Activated CD8-positive, alpha-beta memory T cell treated with anti-CD3 and anti-CD28 coated beads for 24 hours (primary cell): ENCODE measurements at regions not wholly inside any gene's neighbourhood (a gene's known extent, or its start where the extent isn't known, plus 50 kb on each side); places are given as distances from the start of the nearest gene placed in this dataset.

Source experiments
- DNase-seq: peaks from one replicate; pipeline ENCODE4 v3.0.0-alpha.2; 2020

DNA sequence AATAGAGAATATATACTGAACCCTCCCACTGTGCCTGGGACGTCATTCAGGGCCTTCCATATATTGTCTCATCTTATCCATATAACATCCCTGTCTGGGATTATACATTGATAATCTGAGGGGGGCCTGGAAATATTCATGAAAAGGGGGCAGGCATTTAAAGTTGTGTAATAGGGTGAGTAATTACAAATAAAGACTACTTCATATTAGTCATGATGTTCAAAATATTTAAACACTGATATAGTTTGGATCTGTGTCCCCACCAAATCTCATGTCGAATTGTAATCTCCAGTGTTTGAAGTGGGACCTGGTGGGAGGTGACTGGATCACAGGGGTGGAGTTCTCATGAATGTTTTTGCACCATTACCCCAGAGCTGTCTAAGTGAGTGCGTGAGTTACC lies 97.8 kb downstream of the AQP9 start:
- no peak for DNase-seq

DNA sequence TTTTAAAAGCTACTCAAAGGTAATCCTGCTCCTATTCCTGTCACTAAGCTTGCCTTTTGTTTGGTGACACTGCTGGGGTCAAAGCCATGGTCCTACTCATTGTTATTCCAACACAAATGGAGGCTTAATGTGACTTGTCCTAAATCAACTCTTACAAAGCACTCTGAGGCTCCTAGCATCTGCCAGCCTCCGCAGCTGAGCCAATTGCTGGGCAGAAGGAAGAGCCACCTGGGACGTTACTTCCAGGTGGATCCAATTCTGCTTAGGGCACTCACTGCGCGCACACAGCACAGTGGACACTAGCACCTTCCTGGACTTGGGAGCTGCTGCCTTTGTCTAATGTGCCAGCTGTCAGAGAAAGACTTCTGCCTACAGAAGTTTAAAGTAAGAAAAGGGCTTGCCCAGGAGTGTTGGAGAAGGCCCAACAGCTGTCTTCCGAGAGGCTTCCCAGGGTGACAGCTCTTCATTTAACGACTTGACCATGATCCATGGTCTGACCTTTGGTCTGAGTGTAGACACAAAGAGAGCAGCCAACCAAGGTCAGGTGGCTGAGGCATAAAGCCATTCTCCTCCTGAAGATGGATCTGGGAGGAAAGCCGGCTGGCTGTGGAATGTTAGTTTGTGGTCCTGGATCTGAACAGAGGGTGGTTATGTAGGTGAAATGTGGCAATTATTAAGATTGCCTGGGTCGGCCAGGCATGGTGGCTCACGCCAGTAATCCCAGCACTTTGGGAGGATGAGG lies 102.2 kb downstream of the AQP9 start:
- DNase-seq = no peak

DNA sequence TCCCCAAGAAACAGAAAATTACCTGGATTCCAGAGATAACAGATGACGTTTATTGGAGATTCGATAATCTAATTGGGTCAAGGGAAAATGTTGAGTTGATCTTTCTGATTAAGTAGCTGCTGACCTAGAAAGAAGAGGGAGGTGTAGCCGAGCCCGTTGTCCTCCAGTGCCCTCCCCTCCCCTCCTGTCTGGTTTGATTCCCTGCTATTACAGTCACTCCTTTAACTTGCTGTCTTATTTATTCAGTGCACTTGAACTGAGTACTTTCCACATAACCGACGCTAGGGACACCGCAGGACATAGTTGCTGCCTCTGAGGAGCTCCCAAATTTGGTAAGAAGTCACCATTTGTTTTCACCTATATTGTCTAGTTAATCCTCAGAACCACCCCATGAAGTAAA lies 103.7 kb downstream of the AQP9 start:
- no peak for DNase-seq

DNA sequence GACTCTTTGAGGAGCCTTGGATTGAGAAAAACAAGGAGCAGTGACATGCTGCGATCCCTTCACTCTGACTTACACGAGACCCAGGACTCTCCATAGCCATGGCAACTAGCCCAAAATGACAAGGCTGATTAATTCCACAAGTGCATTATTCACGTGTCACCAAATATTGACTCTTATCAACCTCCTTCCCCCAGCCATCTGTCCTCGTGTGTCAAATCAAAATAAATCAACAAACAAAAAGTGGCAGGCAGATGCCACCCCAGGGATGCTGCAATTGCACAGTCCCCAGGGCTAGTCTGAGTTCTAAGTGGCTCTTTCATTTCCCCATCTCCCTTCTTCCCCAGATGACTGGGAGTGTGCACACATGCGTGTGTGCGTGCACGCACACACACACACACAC lies 104.9 kb downstream of the AQP9 start:
- no peak for DNase-seq

DNA sequence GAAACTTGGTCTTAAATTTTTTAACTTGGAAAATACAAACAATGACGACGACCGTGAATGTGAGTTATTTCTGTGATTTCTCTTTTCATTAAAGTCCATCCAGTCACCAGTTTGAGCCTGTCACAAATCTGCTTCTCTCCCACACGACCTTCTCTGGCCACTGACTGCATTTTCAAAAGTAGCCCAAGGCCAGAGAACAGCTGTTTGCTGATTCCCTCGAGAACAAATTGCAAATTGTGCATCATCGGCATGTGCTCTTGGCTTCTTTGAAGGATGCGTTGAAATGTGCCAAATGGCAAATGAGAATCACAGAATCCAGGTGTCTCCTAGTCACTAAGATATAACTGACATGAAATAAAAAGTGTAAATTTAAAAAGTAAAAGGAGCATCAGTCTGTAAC lies 106.4 kb downstream of the AQP9 start:
- no peak for DNase-seq

DNA sequence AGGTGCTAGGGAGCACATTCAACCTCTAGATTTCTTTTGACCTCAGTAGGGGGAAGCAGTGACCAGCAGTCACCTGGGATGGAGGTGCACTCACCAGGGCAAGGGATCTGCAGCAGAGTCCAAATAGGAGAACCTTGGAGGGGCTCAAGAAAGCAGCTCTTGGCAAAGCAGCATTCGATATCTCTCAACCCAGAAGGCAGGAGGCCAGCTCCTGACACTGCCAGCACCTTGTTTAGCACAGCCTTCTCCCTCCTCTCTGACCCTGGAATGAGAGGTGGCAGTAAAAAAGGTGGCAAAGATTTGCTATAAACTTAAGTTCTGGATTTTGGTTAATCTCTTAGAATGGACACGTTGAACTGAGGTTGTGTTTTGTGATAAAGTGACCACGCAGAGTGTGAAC lies 107.9 kb downstream of the AQP9 start:
- DNase-seq = no peak

DNA sequence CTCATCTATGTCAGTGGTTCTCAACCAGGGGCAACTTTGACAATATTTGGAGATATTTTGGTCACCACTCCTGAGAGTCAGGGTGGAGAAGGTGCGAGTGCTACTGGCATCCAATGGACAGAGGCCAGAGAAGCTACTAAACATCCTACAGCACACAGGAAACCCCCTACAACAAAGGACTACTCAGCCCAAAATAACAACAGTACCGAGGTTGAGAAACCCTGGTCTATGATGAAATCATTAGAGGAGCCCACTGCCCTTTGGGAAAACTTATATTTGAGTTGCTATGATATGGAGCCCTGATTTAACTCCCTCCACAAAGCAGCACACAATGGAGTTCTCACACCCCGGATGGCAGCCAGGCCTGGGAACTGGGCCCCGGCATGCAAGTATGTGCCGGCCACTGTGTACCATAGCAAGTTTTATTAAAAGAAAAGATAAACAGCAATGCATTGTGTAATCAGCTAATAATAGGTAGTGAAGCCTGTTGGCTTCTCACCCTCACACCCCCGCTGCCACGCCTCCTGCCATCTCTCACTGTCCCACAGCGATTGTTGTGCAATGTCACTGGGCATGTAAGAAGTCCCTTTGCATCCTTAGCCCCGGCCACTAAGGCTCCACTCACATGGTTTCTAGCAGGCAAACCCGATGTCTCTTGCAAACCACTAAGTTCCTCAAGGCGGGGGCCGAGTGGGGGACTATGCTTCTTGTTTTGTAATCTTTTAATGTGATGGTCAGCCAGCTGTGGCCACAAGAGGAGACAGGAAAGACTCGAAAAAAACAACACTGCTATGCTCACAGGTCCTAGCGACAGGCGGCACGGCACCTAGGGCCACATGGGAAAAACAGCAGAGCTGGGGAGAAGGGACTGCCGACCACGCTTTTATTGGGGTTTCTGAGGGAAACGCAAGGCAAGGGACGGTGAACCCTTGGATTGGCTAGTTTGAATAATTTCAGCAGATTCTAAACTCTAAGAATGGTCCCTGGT lies 110.0 kb downstream of the AQP9 start:
- no peak for DNase-seq

DNA sequence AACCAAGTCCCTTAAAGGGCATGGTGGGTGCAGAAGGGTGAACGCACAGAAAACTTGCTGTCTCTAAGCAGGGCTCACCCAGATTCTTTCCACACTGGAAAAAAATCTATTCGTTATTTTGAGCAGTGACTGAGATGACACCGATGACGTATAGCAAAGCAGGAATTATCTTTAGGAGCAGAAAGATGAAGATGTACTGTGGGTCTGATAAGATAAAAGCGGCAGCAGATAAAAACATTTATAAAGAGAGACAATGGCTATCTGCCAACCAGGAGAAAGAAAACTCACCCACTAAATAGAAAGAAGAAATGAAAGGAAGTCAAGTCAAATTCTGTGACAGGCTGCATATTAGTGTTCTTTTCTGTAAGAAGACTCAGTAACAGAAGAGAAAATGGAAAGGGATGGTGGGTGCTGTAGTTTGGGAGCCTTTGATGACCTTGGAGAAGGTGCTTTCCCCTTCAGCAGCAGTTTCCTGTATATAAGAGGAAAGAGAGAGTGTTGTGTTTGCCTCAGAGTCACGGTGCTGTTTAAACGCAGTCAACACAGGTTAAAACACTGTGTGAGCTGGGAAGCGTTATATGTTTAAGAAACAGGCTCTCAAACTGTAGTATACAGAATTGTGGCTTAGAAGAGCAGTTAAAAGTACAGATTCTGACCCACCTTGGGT lies 111.6 kb downstream of the AQP9 start:
- no peak for DNase-seq

DNA sequence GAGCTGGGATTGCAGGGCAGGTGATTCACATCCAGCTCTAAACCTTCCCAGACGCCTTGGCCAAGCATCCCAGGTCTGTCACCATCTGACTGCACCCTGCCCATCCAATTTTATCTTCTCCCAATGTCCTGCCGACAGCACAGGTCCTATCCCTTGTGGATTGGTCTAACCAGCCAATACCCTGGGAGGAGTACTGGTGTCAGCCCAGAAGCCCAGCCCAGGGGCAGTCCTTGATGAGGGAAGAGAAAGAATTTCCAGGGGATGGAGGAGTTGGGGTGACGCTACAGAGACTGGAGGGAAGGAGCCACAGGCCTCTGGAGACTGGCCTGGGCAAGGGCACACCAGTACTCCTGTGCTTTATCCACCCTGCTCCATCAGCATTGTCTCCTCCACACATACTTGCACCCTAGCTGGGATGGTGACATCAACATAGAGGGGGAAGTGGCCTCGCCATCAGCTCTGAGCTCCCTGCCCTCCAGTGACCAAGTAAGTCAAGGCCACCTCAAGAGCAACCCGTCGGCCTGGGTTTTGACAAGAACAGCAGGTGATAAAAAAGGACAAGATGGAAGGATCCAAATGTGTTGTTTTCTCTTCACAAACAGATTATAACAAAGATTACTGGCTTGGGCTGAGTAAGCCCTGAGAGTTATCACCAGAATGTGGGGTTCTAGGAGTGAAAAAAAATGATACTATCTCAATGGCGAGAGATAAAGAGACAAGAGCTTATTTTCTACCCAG lies 114.6 kb downstream of the AQP9 start:
- DNase-seq = no peak

DNA sequence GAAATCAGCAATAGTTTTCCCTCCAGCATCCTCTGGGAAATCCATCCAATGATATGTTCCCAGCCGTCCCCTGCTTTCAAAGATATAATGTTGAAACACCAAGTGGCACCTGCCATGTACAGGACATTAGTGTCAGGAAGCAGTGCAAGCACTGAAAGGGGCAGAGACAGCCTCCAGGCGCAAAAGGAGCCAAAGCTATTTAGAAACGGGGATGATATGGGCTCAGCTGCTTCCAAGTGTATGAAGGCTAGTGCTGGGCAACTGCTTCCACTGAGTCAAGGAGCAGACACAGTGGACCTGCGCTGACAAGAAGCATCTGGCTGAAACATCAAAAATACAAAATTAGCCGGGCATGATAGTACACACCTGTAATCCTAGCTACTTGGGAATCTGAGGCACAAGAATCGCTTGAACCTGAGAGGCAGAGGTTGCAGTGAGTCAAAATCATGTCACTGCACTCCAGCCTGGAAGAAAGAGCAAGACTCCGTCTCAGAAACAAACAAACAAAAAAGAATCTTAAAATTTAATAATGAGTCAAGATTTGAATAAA lies 119.7 kb downstream of the AQP9 start:
- no peak for DNase-seq

DNA sequence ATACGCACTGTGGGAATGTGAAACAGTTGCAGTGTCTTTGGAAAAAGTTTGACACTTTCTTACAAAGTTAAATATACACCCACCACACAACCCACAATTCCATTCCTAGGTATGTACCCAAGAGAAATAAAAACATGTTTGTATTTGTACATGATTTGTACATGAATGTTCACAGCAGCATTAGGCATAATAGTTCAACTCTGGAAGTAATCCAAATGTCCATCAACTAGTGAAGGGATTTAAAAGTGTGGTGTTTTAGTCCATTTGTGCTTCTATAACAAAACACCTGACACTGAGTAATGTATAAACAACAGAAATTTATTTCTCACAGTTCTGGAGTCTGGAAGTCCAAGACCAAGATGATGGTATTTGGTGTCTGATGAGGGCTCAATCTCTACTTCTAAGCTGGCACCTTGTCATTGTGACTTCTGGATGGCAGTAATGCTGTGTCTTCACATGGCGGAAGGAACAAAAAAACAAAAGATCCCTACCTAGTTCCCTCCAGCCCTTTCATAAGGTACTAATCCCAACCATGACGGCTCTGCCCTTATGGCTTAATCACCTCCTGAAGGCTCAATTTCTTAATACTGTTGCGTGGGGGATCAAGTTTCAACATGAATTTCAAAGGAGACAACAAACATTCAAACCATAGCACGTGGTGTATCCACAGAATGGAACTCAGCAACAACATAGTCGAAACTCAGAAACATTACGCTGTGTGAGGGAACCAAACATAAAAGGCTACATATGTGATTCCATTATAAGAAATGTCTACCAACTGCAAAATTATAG lies 120.5 kb downstream of the AQP9 start:
- DNase-seq = no peak

DNA sequence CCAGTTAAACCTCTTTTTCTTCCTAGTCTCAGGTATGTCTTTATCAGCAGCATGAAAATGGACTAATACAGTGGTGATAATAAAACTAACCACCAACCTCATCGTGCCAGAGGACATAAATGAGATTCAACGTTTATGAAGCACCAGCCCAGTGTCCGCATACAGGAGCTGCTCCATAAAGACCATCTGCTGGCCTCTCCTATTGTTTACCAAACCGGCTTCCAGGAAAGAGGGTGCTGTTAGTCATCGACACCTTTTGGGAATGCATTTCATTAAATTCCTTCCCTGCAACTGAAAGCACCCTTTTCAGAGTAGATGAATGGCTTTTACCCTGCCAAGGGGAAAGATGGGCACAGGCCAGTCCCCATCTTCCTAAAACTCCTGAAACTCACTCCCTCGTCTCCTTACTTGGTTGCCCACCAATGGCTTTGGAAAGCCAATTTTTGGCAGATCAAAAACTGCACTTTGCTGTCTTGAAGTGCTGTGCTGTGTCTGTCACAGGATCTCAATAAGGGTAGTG lies 122.1 kb downstream of the AQP9 start:
- DNase-seq = no peak

DNA sequence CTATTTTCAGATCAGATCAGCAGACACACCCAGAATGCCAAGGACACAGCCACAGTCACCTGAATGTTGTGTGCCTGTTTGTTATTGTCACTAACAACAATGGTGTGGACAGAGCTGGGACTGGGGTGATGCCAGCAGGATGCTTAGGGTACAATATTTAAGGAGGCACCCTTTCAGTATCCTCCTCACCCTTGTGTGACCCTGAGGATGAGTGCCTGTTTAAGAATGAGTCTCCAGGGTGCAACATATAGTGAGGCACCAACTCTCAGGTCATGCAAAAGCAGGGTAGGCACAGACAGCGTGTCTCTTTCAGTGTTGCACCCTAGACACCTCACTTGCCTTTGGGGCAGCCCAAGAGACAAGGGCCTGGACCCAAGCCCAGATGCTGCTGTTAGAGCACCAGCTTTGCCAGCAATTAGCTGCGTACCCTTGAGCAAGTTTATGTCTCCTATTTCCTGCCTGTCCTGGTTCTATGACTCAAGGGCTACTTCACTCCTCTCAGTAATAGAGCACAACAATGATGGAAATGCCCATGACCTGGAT lies 122.6 kb downstream of the AQP9 start:
- no peak for DNase-seq

DNA sequence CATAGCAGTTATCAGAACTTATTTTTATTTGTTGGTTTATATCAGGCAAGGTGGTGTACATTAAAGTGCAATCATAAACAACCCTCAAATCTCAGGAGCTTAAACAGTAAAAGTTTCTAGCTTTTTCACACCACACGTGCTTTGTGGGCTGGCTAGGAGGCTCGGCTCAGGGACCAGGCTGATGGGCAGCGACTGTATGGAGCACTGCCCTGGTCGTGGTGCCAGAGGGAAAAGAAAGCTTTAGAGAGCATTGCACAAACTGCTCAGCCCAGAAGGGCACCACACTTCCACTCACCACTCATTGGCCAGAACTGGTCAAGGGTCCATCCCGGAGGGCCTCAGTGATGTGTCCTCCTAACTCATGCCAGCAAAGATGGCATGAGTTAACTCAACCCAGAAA lies 123.2 kb downstream of the AQP9 start:
- no peak for DNase-seq

DNA sequence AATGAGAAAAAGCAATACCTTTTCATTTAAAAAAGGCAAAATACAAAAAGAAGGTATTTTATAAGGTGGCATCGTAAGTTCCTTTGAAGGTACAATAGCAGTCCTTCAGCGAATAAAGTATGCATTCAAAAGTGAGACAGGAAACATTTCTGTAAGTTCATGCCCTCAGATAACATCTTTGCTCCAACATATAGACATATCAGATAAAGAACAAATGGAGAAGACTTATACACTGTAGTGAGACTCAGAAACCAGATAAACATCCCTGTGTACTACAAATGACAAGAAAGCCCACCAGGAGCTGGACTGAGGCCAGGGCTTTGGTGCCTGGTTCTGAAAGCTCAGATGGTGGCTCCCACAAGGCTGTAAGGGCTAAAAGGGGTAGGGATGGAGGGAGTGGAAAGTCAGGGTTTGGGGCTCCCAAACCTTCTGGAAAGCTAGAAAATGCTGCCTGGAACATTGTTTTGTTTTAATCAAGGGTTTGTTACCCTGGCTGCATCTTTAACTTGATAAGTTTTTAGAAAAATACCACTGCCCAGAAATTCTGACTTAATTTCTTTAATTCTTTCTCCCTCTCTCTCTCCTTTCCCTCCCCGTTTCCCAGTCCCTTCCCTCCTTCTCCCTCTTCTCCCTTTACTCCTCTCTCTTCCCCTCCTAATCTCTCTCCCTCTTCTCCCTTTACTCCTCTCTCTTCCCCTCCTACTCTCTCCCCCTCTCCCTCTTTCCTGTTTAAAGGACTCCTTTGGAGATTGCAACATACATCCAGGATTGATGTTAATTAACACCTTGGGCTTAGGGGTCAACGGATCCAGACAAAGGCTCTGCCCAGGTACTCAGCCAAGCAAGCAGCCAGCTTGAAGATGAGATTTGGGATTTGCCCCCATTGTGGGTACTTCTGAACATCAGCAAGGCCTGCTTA lies 126.1 kb downstream of the AQP9 start:
- DNase-seq = no peak

DNA sequence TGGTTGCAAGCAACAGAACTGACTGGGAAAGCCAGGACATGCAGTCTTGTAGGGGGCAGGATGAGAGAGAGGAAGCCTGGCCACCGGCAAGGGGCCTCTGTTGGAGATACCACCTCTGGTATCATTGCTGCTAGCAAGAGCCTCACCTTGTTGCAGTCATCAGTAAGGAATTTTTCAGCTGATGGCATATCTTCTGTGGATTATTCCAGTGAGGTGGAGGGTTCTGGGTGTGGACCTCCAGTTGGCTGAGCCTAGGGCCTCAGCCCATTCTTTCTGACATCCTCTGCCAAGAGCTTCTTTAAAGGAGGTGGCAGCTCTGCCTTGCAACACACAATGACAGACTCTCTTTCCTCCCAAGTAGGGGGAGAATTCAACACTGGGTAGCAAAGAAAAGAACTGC lies 128.9 kb downstream of the AQP9 start:
- DNase-seq = no peak

DNA sequence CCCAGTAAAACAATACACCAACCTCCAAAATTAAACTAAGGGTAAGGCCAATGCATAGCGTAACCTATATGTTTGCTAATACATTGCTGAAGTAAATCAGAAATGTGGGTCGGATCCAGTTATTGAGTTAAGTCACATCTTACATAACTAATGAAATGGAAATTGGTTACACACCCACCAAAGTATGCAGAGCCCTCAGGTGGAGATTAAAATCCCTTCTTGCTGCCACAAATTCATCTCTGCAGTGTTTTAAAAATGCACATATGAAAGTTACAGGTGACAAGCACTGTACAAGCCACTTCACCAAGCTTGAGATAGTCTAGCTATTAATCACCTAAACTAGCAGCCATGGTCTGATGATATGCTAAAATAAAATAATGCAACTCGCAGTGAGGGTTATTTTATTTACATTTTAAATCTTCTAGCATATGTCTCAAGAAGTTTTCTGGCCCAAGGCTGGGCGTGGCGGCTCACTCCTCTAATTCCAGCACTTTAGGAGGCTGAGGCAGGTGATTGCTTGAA lies 130.6 kb downstream of the AQP9 start:
- no peak for DNase-seq

DNA sequence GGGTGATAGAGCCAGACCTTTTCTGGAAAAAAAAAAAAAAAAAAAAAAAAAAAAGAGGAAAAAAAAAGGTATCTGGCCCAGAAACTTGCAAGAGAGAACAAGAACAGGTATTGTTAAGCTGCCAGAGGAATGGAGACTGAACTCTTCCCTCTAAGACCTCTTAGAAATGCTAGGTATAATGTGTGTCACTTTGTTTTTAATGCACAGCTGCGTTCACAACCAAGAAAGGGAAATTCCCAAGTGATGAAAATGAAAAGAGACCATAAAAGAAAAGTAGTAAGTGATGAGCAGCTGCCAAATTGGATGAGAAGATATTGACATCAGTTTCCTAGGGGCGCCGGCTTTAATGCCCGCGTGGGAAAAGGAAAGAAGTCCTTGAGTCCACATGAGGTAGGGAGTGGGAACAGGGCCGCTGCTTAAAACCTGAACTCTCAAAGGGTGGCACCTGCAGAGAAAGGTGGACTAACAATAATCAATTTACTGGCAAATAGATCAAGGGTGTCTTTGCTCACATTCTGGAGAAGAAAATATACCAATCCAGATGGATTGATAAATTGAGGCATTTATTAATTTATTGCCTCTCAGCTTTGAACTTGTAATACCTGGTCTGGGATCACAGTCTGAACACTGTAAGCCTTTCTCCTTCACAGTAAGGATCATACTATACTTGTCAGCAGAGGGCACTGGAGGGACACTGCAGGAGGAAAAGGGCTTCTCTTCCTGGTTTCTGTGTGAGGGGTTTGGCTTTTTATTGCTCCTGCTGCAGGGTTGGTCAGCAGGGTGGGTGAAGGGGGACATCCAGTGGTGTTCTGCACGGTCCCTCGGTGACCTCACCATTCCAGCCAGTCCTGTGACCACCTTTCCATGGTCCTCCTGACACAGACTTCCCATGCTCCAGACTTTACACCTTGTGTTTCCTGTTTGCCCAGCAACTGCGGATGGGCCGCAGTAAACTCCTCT lies 131.6 kb downstream of the AQP9 start:
- peak; percentile 63 for DNase-seq

DNA sequence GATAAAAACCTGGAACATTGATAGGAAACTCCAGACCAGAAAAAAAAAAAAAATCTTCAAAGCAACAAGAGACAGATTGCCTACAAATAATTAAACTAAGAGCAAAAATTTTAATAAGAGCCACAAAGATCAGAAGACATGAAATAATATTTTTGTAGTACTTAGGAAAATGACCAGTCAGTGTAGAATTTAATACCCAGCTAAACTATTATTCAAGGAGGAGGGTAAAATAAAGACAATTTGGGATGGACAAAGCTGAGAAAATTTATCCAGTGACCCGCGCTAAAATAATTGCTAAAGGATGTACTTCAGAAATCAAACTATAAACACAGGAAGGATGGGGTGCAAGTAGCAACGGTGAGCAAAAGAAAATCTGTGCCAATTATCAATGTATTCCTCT lies 133.2 kb downstream of the AQP9 start:
- no peak for DNase-seq
